ENCODE measurements at regions not wholly inside any gene's neighbourhood (a gene's known extent, or its start where the extent isn't known, plus 50 kb on each side); places are given as distances from the start of the nearest gene placed in this dataset.

GRCh38 chr1:74818241-74818640 lies 85.3 kb downstream of the TYW3 start:
- DNase-seq (ENCODE audit: extremely low read depth, low read depth) = no peak
- no peak for TF ChIP-seq CTCF (IDR thresholded peaks at IDR 0.05; ENCODE audit: low read depth, low read length)

GRCh38 chr1:74818661-74819456 lies 85.9 kb downstream of the TYW3 start:
- DNase-seq (ENCODE audit: extremely low read depth, low read depth) = no peak
- no peak for TF ChIP-seq CTCF (IDR thresholded peaks at IDR 0.05; ENCODE audit: low read depth, low read length)

DNA sequence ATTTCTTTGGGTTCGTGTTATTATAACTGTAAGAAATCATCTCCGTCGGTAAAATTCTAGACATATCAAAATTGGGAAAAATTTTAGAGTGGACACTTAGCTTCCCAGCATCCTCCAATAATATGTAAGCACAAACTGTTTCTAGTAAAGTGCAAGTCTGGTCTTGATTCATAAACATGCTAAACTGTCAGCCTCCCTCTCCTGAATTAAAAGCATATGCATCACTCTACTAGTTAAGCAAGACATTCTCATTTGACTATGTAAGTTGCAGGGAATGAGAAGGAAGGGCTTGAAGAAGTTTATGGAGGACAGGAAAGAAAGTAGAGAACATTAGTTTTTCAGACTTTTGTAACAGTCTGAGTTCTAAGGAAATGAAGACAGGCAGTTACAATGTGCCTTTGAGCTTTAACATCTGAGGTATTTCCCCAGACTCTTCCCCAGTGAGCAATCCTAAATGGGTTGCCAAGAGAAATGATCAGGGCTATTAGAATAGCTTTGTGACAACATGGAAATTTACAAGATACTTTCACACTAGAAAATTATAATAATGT lies 90.0 kb downstream of the TYW3 start:
- no peak for TF ChIP-seq CTCF (IDR thresholded peaks at IDR 0.05; ENCODE audit: low read depth, low read length)

GRCh38 chr1:74824497-74825107 lies 91.7 kb downstream of the TYW3 start:
- TF ChIP-seq CTCF (IDR thresholded peaks at IDR 0.05; ENCODE audit: low read depth, low read length) = no peak
- DNase-seq (ENCODE audit: extremely low read depth, low read depth) = no peak

More for the DNA sequence above, 90.0 kb downstream of the TYW3 start:
- peak; percentile 38 for DNase-seq (ENCODE audit: extremely low read depth, low read depth)

GRCh38 chr1:74830766-74831165 lies 97.8 kb downstream of the TYW3 start:
- DNase-seq (ENCODE audit: extremely low read depth, low read depth) = no peak
- TF ChIP-seq CTCF (IDR thresholded peaks at IDR 0.05; ENCODE audit: low read depth, low read length) = no peak

GRCh38 chr1:74834261-74834660 lies 101.3 kb downstream of the TYW3 start:
- TF ChIP-seq CTCF (IDR thresholded peaks at IDR 0.05; ENCODE audit: low read depth, low read length) = no peak
- DNase-seq (ENCODE audit: extremely low read depth, low read depth) = no peak

DNA sequence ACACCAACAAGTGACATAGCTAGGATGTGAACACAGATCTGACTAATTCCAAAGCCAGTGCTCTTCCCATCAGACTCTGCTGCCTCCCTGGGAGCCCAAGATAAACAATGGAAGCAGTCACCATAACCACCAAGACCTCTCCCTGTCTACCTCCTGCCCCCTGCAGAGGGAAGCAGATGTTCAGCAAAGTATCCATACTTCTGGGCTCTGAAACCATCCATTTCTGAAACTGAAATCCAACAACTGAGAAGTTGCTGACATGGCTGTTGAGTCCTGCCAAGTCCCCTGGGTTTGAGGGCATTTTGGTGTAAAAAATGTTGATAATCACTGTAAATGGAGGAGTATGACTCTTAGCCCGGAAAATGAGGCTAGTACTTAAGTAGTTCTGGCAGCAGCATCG lies 102.1 kb downstream of the TYW3 start:
- TF ChIP-seq CTCF (IDR thresholded peaks at IDR 0.05; ENCODE audit: low read depth, low read length) = peak; percentile 25
- peak; percentile 63 for DNase-seq (ENCODE audit: extremely low read depth, low read depth)

Data from AG09319 (cell line).